WERI-Rb-1 (cell line): ENCODE measurements at regions not wholly inside any gene's neighbourhood (a gene's known extent, or its start where the extent isn't known, plus 50 kb on each side); places are given as distances from the start of the nearest gene placed in this dataset.

Experiments used
- DNase-seq: peaks from one replicate; pipeline ENCODE4 v3.0.0-alpha.2; 2020
- H3K27ac ChIP-seq: fragments of 250-450 bp; sonication (Bioruptor Pico); 2 replicates; pipeline ENCODE4 v1.5.1; 2020; ENCODE audit warnings: mild to moderate bottlenecking, moderate library complexity
- H3K27me3 ChIP-seq: fragments of 250-450 bp; sonication (Bioruptor Pico); 2 replicates; pipeline ENCODE4 v1.5.1; 2021; ENCODE audit warnings: mild to moderate bottlenecking, low read depth, moderate library complexity; ENCODE audit not compliant: insufficient read depth, severe bottlenecking
- H3K36me3 ChIP-seq: fragments of 250-450 bp; sonication (Bioruptor Pico); 2 replicates; pipeline ENCODE4 v1.5.1; 2020; ENCODE audit warnings: mild to moderate bottlenecking, moderate library complexity
- H3K4me3 ChIP-seq: 2 replicates; pipeline ENCODE4 v1.5.1; 2011; ENCODE audit warnings: low read depth, mild to moderate bottlenecking, control low read depth, low read length
- H3K9me3 ChIP-seq: fragments of 250-450 bp; sonication (Bioruptor Pico); 2 replicates; pipeline ENCODE4 v1.5.1; 2021; ENCODE audit warnings: mild to moderate bottlenecking, moderate library complexity; ENCODE audit not compliant: severe bottlenecking
- TF ChIP-seq, protein P1 (sequence below): IDR thresholded peaks from 2 replicates; pipeline ENCODE4 v1.5.1; 2011; ENCODE audit warnings: low read depth, mild to moderate bottlenecking, control low read depth, inconsistent platforms, low read length

- Histone ChIP-seq H3K9me3 (no peaks in the 10 kb centered on the region), H3K36me3 (no peaks in the 10 kb centered on the region), H3K27ac (no peak overlapping the region), H3K27me3 (peaks cover 42% of the 10 kb centered on the region), H3K4me3 (no peak overlapping the region)
- TF ChIP-seq, protein P1, sequence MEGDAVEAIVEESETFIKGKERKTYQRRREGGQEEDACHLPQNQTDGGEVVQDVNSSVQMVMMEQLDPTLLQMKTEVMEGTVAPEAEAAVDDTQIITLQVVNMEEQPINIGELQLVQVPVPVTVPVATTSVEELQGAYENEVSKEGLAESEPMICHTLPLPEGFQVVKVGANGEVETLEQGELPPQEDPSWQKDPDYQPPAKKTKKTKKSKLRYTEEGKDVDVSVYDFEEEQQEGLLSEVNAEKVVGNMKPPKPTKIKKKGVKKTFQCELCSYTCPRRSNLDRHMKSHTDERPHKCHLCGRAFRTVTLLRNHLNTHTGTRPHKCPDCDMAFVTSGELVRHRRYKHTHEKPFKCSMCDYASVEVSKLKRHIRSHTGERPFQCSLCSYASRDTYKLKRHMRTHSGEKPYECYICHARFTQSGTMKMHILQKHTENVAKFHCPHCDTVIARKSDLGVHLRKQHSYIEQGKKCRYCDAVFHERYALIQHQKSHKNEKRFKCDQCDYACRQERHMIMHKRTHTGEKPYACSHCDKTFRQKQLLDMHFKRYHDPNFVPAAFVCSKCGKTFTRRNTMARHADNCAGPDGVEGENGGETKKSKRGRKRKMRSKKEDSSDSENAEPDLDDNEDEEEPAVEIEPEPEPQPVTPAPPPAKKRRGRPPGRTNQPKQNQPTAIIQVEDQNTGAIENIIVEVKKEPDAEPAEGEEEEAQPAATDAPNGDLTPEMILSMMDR = no peak
- DNase-seq = no peak
These were observed 208.4 kb downstream of the INSIG2 start for GRCh38 chr2:118296663-118297062.

- TF ChIP-seq, protein P1 = no peak
- Histone ChIP-seq H3K27me3 (peaks cover 45% of the 10 kb centered on the region), H3K27ac (no peak overlapping the region), H3K36me3 (no peaks in the 10 kb centered on the region), H3K4me3 (no peak overlapping the region), H3K9me3 (no peaks in the 10 kb centered on the region)
- DNase-seq = no peak
These were observed 207.5 kb downstream of the INSIG2 start for GRCh38 chr2:118295592-118296390.

DNA sequence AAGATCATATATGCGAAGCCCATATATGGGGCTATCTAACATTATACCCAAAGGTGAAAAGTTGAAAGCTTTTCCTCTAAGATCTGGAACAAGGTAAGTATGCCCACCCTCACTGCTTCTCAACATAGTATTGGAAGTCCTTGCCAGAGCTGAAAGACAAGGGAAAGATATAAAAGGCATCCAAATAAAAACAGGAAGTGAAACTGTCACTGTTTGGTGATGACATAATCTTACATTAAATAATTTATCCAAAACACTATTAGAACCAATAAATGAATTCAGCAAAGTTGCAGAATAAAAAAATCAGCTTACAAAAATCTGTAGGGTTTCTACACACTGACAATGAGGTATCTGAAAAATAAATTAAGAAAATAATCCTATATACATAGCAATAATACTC, 205.8 kb downstream of the INSIG2 start:
- no peak for DNase-seq
- H3K27ac ChIP-seq = no peak overlapping the region
- no peaks in the 10 kb centered on the region for H3K36me3 ChIP-seq
- no peaks in the 10 kb centered on the region for H3K9me3 ChIP-seq
- TF ChIP-seq, protein P1 = no peak
- no peak overlapping the region for H3K4me3 ChIP-seq
- peaks cover 46% of the 10 kb centered on the region for H3K27me3 ChIP-seq

- Histone ChIP-seq H3K9me3 (no peaks in the 10 kb centered on the region), H3K27ac (no peak overlapping the region)
These were observed 204.7 kb downstream of the INSIG2 start for GRCh38 chr2:118292991-118293390.

DNA sequence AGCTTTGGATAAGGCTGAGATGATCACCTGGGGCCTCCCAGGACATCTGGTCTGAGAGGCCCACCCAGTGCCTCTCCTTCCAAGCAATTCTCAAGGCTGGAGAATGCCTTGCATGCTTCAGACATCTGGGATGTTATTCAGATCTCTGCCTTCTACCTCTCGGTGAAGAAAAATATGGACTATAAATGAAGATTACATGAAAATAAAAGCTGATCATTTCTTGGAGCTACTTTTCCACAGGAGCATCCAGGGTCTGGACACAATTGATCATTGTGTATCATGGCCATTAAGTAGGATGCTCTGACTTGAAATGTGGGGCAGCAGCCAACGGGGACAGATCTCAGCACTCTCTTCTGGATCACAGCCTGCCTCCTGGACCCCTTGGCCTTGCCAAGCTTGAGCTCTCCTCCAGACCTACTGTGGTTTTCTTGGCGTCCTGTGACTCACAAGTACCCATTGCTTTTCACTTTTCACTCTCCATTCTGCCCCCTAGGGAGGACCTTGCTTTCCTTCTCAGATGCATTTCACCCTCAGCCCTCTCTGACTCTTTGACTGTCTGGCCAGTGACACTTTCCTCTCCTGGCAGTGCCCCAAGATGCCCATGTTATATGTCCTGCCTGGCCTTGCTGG, 203.1 kb downstream of the INSIG2 start:
- H3K27me3 ChIP-seq = peaks cover 33% of the 10 kb centered on the region
- TF ChIP-seq, protein P1 = no peak
- no peaks in the 10 kb centered on the region for H3K36me3 ChIP-seq
- no peaks in the 10 kb centered on the region for H3K9me3 ChIP-seq
- no peak for DNase-seq
- no peak overlapping the region for H3K27ac ChIP-seq
- H3K4me3 ChIP-seq = no peak overlapping the region

More at GRCh38 chr2:118292991-118293390, 204.7 kb downstream of the INSIG2 start:
- H3K27me3 ChIP-seq = peaks cover 39% of the 10 kb centered on the region
- no peaks in the 10 kb centered on the region for H3K36me3 ChIP-seq
- no peak for DNase-seq
- H3K4me3 ChIP-seq = no peak overlapping the region
- TF ChIP-seq, protein P1 = no peak
